SKM-1 (cell line): ENCODE measurements at regions not wholly inside any gene's neighbourhood (a gene's known extent, or its start where the extent isn't known, plus 50 kb on each side); places are given as distances from the start of the nearest gene placed in this dataset.

Experiments
- DNase-seq: peaks from one replicate; lab custom pipeline; 2025; ENCODE audit not compliant: unreplicated experiment; lab: John Stamatoyannopoulos, UW

- no peak for DNase-seq
Observed at GRCh38 chr6:108734271-108734922, 113.8 kb upstream of the ARMC2 start.

- DNase-seq, result no peak
Observed at GRCh38 chr6:108735310-108736001, 112.8 kb upstream of the ARMC2 start.

- no peak for DNase-seq
Observed at GRCh38 chr6:108736002-108736361, 112.2 kb upstream of the ARMC2 start.

- no peak for DNase-seq
Observed at GRCh38 chr6:108736832-108737231, 111.4 kb upstream of the ARMC2 start.

- no peak for DNase-seq
Observed at GRCh38 chr6:108737594-108738546, 110.4 kb upstream of the ARMC2 start.

GRCh38 chr6:108738684-108739416, 109.4 kb upstream of the ARMC2 start:
- no peak for DNase-seq

GRCh38 chr6:108739496-108740330, 108.5 kb upstream of the ARMC2 start:
- no peak for DNase-seq

- DNase-seq, result no peak
Observed at GRCh38 chr6:108741331-108741989, 106.8 kb upstream of the ARMC2 start.

- DNase-seq, result peak; percentile 83
Observed at GRCh38 chr6:108742041-108742440, 106.2 kb upstream of the ARMC2 start.

GRCh38 chr6:108744244-108744972, 103.8 kb upstream of the ARMC2 start:
- no peak for DNase-seq

GRCh38 chr6:108744996-108745395, 103.2 kb upstream of the ARMC2 start:
- no peak for DNase-seq

GRCh38 chr6:108745664-108746336, 102.4 kb upstream of the ARMC2 start:
- DNase-seq, result no peak

- no peak for DNase-seq
Observed at GRCh38 chr6:108746366-108746765, 101.9 kb upstream of the ARMC2 start.

- DNase-seq, result no peak
Observed at GRCh38 chr6:108746836-108747575, 101.2 kb upstream of the ARMC2 start.

GRCh38 chr6:108748055-108748454, 100.2 kb upstream of the ARMC2 start:
- no peak for DNase-seq

GRCh38 chr6:108748959-108749358, 99.3 kb upstream of the ARMC2 start:
- no peak for DNase-seq

- no peak for DNase-seq
Observed at GRCh38 chr6:108750801-108751200, 97.4 kb upstream of the ARMC2 start.

GRCh38 chr6:108751282-108751681, 96.9 kb upstream of the ARMC2 start:
- DNase-seq, result no peak
